ENCODE measurements at regions not wholly inside any gene's neighbourhood (a gene's known extent, or its start where the extent isn't known, plus 50 kb on each side); places are given as distances from the start of the nearest gene placed in this dataset.
"Not testable (repeated sequence)": the region's sequence is repeated elsewhere in the genome, so short reads cannot be mapped to it uniquely, and the experiment has no call there.

DNA sequence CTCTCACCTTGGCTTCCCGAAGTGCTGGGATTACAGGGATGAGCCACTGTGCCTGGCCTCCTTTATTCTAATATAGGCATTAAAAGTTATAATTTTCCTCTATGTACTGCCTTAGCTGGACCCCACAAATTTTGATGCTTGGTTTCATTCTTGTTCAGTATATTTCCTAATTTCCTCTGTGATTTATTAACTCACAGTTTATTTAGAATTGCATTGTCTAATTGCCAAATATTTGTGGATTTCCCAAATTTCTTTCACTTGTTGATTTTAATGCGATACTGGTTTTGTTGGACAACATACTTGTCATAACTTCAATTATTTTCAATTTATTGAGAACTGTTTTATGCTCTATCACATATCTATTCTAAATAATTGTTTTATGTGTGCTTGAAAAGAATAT lies 366.0 kb downstream of the OMA1 start:
- TF ChIP-seq POLR2A (IDR thresholded peaks at IDR 0.05) (no peak), CTCF (IDR thresholded peaks at IDR 0.05 in 4 of 5, conservative IDR thresholded peaks at IDR 0.05 in 1 of 5) (no peak)

GRCh38 chr1:58169160-58169559 lies 377.4 kb downstream of the OMA1 start:
- H3K4me3 ChIP-seq; H3K36me3 ChIP-seq; H3K27me3 ChIP-seq; H3K27ac ChIP-seq; H3K9me3 ChIP-seq; DNase-seq; intact Hi-C loops (cut with DNase I; ENCODE audit: low total_unique reads); H3K4me1 ChIP-seq; ATAC-seq: not testable (repeated sequence)
- in situ Hi-C loops (cut with MboI; ENCODE audit: low sequenced_read_pairs in 4 of 4), result loop anchor here in 2 of 4 donors (25.0 kb wide), 1 partner anchor 1332 kb away; no protein-coding TSS in a partner anchor

More for the DNA sequence above, 366.0 kb downstream of the OMA1 start:
- in situ Hi-C loops (cut with MboI; ENCODE audit: low sequenced_read_pairs in 4 of 4), result no loop called here
- intact Hi-C loops (cut with DNase I; ENCODE audit: low total_unique reads), result no loop called here
- Histone ChIP-seq H3K4me1 (no peaks in the 10 kb centered on the region), H3K4me3 (no peak overlapping the region), H3K9me3 (no peaks in the 10 kb centered on the region), H3K36me3 (no peaks in the 10 kb centered on the region), H3K27ac (no peak overlapping the region), H3K27me3 (no peaks in the 10 kb centered on the region)
- ATAC-seq (no peak), DNase-seq (no peak)

DNA sequence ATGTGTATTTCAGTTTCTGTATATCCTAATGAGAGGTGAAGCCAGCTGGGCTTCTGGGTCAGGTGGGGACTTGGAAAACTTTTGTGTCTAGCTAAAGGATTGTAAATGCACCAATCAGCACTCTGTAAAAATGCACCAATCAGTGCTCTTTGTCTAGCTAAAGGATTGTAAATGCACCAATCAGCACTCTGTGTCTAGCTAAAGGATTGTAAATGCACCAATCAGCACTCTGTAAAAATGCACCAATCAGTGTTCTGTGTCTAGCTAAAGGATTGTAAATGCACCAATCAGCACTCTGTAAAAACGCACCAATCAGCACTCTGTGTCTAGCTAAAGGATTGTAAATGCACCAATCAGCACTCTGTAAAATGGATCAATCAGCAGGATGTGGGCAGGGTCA lies 379.4 kb downstream of the OMA1 start:
- DNase-seq; intact Hi-C loops (cut with DNase I; ENCODE audit: low total_unique reads); H3K4me1 ChIP-seq; H3K27me3 ChIP-seq; H3K9me3 ChIP-seq; H3K36me3 ChIP-seq; H3K27ac ChIP-seq; ATAC-seq; H3K4me3 ChIP-seq: not testable (repeated sequence)
- in situ Hi-C loops (cut with MboI; ENCODE audit: low sequenced_read_pairs in 4 of 4), result loop anchor here in 2 of 4 donors (25.0 kb wide), 1 partner anchor 1330 kb away; no protein-coding TSS in a partner anchor

DNA sequence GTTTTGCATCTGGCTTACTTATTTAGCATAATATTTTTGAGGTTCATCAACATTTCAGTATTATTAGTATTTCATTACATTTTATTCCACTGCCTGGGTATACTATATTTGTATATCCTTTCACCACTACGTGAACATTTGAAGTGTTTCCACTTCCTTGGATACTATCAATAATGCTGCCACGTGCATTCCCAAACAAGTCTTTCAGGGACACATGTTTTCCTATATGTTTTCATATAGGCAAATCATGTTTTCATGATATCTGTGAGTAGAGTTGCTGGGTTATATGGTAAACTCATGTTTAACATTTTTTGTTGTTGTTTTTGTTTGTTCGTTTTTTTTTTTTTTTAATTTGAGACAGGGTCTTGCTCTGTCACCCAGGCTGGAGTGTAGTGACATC lies 380.1 kb downstream of the OMA1 start:
- DNase-seq (no peak), ATAC-seq (no peak)
- in situ Hi-C loops (cut with MboI; ENCODE audit: low sequenced_read_pairs in 4 of 4) (loop anchor here in 2 of 4 donors (25.0 kb wide), 1 partner anchor 1329 kb away; no protein-coding TSS in a partner anchor), intact Hi-C loops (cut with DNase I; ENCODE audit: low total_unique reads) (no loop called here)
- Histone ChIP-seq H3K9me3 (no peaks in the 10 kb centered on the region), H3K4me1 (peaks cover 0 to 4% of the 10 kb centered on the region in 2 donors), H3K36me3 (no peaks in the 10 kb centered on the region), H3K27ac (no peak overlapping the region), H3K27me3 (no peaks in the 10 kb centered on the region), H3K4me3 (no peak overlapping the region)
- no peak for TF ChIP-seq CTCF (IDR thresholded peaks at IDR 0.05 in 4 of 5, conservative IDR thresholded peaks at IDR 0.05 in 1 of 5)
- no peak for TF ChIP-seq POLR2A (IDR thresholded peaks at IDR 0.05)

DNA sequence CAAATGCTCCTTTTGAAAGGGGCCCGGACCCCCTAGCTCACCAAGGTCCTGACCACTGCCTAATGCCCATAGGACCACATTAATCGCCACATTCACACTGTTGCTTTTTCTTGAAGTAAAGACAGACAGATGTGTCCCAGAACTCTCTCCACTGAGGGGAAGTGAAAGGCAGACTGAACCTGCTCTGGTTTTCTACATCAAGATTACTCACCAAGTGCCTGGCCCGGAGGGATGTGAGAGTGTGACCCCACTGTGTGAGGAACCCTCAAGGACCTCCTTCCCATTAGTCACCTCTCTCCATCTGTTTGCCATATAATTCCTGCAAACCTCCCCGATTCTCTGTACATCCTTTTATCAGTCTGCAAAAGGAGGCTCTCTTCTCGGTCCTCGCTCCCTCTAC lies 381.5 kb downstream of the OMA1 start:
- intact Hi-C loops (cut with DNase I; ENCODE audit: low total_unique reads), result no loop called here
- in situ Hi-C loops (cut with MboI; ENCODE audit: low sequenced_read_pairs in 4 of 4), result loop anchor here in 2 of 4 donors (25.0 kb wide), 1 partner anchor 1328 kb away; no protein-coding TSS in a partner anchor
- TF ChIP-seq CTCF (IDR thresholded peaks at IDR 0.05 in 4 of 5, conservative IDR thresholded peaks at IDR 0.05 in 1 of 5), result no peak
- TF ChIP-seq POLR2A (IDR thresholded peaks at IDR 0.05), result no peak
- H3K4me3 ChIP-seq, result no peak overlapping the region
- no peak for ATAC-seq
- H3K27ac ChIP-seq, result no peak overlapping the region
- no peaks in the 10 kb centered on the region for H3K36me3 ChIP-seq
- peaks cover 0 to 4% of the 10 kb centered on the region in 2 donors for H3K4me1 ChIP-seq
- H3K9me3 ChIP-seq, result no peaks in the 10 kb centered on the region
- no peaks in the 10 kb centered on the region for H3K27me3 ChIP-seq
- no peak for DNase-seq
